ENCODE measurements at regions not wholly inside any gene's neighbourhood (a gene's known extent, or its start where the extent isn't known, plus 50 kb on each side); places are given as distances from the start of the nearest gene placed in this dataset.

DNA sequence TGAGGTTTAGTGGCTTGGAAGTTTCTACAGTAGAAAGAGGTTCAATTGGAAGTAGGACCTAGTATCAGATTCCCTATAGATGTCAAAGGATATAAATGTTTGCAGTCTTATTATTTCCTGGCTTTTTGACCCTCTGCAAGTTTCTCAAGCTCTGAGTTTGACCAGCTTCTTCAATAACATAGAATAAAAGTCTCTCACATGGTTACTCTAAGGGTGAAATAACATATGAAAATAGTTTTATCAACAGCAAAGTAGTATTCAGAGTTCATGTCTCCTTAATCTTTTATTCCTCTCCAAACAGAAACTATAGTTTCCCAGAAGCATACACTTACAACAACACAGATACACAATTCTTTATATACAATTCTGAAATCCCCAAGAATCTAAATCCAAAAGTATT is 132.9 kb upstream of the RND3 start:
- H3K27ac ChIP-seq (replicated peaks) = no peak overlapping the region
- no peaks in the 10 kb centered on the region for H3K27me3 ChIP-seq (ENCODE audit: insufficient read depth, poor library complexity, severe bottlenecking)
- no peak for TF ChIP-seq GABPA (IDR thresholded peaks at IDR 0.05; ENCODE audit: low read depth)
- TF ChIP-seq SPI1 (IDR thresholded peaks at IDR 0.05; ENCODE audit: borderline replicate concordance, low read depth) = no peak
- TF ChIP-seq POLR2AphosphoS5 (IDR thresholded peaks at IDR 0.05; ENCODE audit: low read depth) = no peak
- TF ChIP-seq, protein P1, sequence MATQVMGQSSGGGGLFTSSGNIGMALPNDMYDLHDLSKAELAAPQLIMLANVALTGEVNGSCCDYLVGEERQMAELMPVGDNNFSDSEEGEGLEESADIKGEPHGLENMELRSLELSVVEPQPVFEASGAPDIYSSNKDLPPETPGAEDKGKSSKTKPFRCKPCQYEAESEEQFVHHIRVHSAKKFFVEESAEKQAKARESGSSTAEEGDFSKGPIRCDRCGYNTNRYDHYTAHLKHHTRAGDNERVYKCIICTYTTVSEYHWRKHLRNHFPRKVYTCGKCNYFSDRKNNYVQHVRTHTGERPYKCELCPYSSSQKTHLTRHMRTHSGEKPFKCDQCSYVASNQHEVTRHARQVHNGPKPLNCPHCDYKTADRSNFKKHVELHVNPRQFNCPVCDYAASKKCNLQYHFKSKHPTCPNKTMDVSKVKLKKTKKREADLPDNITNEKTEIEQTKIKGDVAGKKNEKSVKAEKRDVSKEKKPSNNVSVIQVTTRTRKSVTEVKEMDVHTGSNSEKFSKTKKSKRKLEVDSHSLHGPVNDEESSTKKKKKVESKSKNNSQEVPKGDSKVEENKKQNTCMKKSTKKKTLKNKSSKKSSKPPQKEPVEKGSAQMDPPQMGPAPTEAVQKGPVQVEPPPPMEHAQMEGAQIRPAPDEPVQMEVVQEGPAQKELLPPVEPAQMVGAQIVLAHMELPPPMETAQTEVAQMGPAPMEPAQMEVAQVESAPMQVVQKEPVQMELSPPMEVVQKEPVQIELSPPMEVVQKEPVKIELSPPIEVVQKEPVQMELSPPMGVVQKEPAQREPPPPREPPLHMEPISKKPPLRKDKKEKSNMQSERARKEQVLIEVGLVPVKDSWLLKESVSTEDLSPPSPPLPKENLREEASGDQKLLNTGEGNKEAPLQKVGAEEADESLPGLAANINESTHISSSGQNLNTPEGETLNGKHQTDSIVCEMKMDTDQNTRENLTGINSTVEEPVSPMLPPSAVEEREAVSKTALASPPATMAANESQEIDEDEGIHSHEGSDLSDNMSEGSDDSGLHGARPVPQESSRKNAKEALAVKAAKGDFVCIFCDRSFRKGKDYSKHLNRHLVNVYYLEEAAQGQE (IDR thresholded peaks at IDR 0.05; ENCODE audit: insufficient replicate concordance, low read depth) = no peak
- no peak for TF ChIP-seq CTCF (IDR thresholded peaks at IDR 0.05; ENCODE audit: insufficient read depth, low read length)
- DNase-seq (ENCODE audit: low read depth in 1 of 2, low spot score in 1 of 2) = no peak
- no peak overlapping the region for H3K4me3 ChIP-seq (replicated peaks; ENCODE audit: insufficient read depth, low read length)

GRCh38 chr2:150619607-150620330 is 132.3 kb upstream of the RND3 start:
- TF ChIP-seq GABPA (IDR thresholded peaks at IDR 0.05; ENCODE audit: low read depth) (no peak), POLR2AphosphoS5 (IDR thresholded peaks at IDR 0.05; ENCODE audit: low read depth) (no peak), CTCF (IDR thresholded peaks at IDR 0.05; ENCODE audit: insufficient read depth, low read length) (no peak), SPI1 (IDR thresholded peaks at IDR 0.05; ENCODE audit: borderline replicate concordance, low read depth) (no peak)
- TF ChIP-seq, protein P1 (IDR thresholded peaks at IDR 0.05; ENCODE audit: insufficient replicate concordance, low read depth) = no peak
- no peak overlapping the region for H3K27ac ChIP-seq (replicated peaks)
- no peak overlapping the region for H3K4me3 ChIP-seq (replicated peaks; ENCODE audit: insufficient read depth, low read length)
- no peaks in the 10 kb centered on the region for H3K27me3 ChIP-seq (ENCODE audit: insufficient read depth, poor library complexity, severe bottlenecking)
- DNase-seq (ENCODE audit: low read depth in 1 of 2, low spot score in 1 of 2) = no peak

- no peak for DNase-seq (ENCODE audit: low read depth in 1 of 2, low spot score in 1 of 2)
These were observed 130.9 kb upstream of the RND3 start for GRCh38 chr2:150618245-150618895.

More at GRCh38 chr2:150618245-150618895, 130.9 kb upstream of the RND3 start:
- Histone ChIP-seq H3K27ac (replicated peaks) (no peak overlapping the region), H3K27me3 (ENCODE audit: insufficient read depth, poor library complexity, severe bottlenecking) (no peaks in the 10 kb centered on the region), H3K4me3 (replicated peaks; ENCODE audit: insufficient read depth, low read length) (no peak overlapping the region)
- TF ChIP-seq SPI1 (IDR thresholded peaks at IDR 0.05; ENCODE audit: borderline replicate concordance, low read depth) = no peak
- TF ChIP-seq, protein P1 (IDR thresholded peaks at IDR 0.05; ENCODE audit: insufficient replicate concordance, low read depth) = no peak
- TF ChIP-seq CTCF (IDR thresholded peaks at IDR 0.05; ENCODE audit: insufficient read depth, low read length) = no peak
- TF ChIP-seq GABPA (IDR thresholded peaks at IDR 0.05; ENCODE audit: low read depth) = no peak
- TF ChIP-seq POLR2AphosphoS5 (IDR thresholded peaks at IDR 0.05; ENCODE audit: low read depth) = no peak
